Ascending aorta (tissue), 2 donors: ENCODE measurements at regions not wholly inside any gene's neighbourhood (a gene's known extent, or its start where the extent isn't known, plus 50 kb on each side); places are given as distances from the start of the nearest gene placed in this dataset.
"Not testable (repeated sequence)": the region's sequence is repeated elsewhere in the genome, so short reads cannot be mapped to it uniquely, and the experiment has no call there.

ENCODE experiments used
- DNase-seq, 2 donors: peaks; one replicate each; pipeline ENCODE4 v3.0.0-alpha.2; 2019; ENCODE audit warnings: low spot score in 2 of 2
- H3K27ac ChIP-seq, 2 donors: fragments of 200-600 bp; sonication (generic); one replicate each; pipeline ENCODE4 v1.5.1; 2016 to 2017; ENCODE audit warnings: mild to moderate bottlenecking in 1 of 2
- H3K27me3 ChIP-seq: fragments of 200-600 bp; sonication (generic); one replicate; pipeline ENCODE4 v1.5.1; 2017
- H3K36me3 ChIP-seq, 2 donors: fragments of 200-600 bp; sonication (generic); one replicate each; pipeline ENCODE4 v1.5.1; 2016
- H3K4me1 ChIP-seq, 2 donors: fragments of 200-600 bp; sonication (generic); one replicate each; pipeline ENCODE4 v1.5.1; 2016 to 2017; ENCODE audit warnings: mild to moderate bottlenecking in 1 of 2
- H3K4me3 ChIP-seq, 2 donors: fragments of 200-600 bp; sonication (generic); one replicate each; pipeline ENCODE4 v1.5.1; 2016 to 2017; ENCODE audit warnings: mild to moderate bottlenecking in 1 of 2
- H3K9me3 ChIP-seq, 2 donors: fragments of 200-600 bp; sonication (generic); one replicate each; pipeline ENCODE4 v1.5.1; 2016
- intact Hi-C: fragments of 100-400 bp; cut with DNase I; formaldehyde crosslinking; loops from one replicate; pipeline ENCODE4 v1.15.1; 2023
- TF ChIP-seq, protein P1 (sequence below), 3 experiments: fragments of 200-600 bp in 2 of 3; fragments of 450-650 bp in 1 of 3; sonication (generic) in 2 of 3; IDR thresholded peaks; one replicate each; pipeline ENCODE4 v1.5.1; 2016 to 2019; ENCODE audit warnings: antibody characterized with exemption in 3 of 3, mild to moderate bottlenecking in 1 of 3, moderate library complexity in 1 of 3

- no peak for DNase-seq
- peak overlapping the region; percentile 77 to 90 for H3K27ac ChIP-seq
- intact Hi-C loops, result loop anchor here (10.0 kb wide), 1 partner anchor 511 kb away; no protein-coding TSS in a partner anchor
- H3K4me3 ChIP-seq, result peak overlapping the region; percentile 17 to 49
- peaks cover 9 to 53% of the 10 kb centered on the region in 2 donors for H3K4me1 ChIP-seq
- no peaks in the 10 kb centered on the region for H3K9me3 ChIP-seq
- no peaks in the 10 kb centered on the region for H3K36me3 ChIP-seq
- no peaks in the 10 kb centered on the region for H3K27me3 ChIP-seq
- TF ChIP-seq, protein P1, sequence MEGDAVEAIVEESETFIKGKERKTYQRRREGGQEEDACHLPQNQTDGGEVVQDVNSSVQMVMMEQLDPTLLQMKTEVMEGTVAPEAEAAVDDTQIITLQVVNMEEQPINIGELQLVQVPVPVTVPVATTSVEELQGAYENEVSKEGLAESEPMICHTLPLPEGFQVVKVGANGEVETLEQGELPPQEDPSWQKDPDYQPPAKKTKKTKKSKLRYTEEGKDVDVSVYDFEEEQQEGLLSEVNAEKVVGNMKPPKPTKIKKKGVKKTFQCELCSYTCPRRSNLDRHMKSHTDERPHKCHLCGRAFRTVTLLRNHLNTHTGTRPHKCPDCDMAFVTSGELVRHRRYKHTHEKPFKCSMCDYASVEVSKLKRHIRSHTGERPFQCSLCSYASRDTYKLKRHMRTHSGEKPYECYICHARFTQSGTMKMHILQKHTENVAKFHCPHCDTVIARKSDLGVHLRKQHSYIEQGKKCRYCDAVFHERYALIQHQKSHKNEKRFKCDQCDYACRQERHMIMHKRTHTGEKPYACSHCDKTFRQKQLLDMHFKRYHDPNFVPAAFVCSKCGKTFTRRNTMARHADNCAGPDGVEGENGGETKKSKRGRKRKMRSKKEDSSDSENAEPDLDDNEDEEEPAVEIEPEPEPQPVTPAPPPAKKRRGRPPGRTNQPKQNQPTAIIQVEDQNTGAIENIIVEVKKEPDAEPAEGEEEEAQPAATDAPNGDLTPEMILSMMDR (IDR thresholded peaks at IDR 0.05), result no peak
Measured at GRCh38 chr16:14014284-14014625, 56.9 kb upstream of the MRTFB start.

- Histone ChIP-seq H3K27ac (peak overlapping the region; percentile 77 to 90), H3K4me1 (peaks cover 9 to 55% of the 10 kb centered on the region in 2 donors), H3K36me3 (no peaks in the 10 kb centered on the region), H3K4me3 (peak overlapping the region; percentile 41 to 49), H3K9me3 (no peaks in the 10 kb centered on the region), H3K27me3 (no peaks in the 10 kb centered on the region)
- TF ChIP-seq, protein P1 (IDR thresholded peaks at IDR 0.05), result no peak
- intact Hi-C loops, result loop anchor here (5.0 to 10.0 kb wide), 6 partner anchors 42 to 510 kb away; partner anchors contain the start of genes ERCC4 and MRTFB
- no peak for DNase-seq
Measured at GRCh38 chr16:14015033-14015432, 56.1 kb upstream of the MRTFB start.

DNA sequence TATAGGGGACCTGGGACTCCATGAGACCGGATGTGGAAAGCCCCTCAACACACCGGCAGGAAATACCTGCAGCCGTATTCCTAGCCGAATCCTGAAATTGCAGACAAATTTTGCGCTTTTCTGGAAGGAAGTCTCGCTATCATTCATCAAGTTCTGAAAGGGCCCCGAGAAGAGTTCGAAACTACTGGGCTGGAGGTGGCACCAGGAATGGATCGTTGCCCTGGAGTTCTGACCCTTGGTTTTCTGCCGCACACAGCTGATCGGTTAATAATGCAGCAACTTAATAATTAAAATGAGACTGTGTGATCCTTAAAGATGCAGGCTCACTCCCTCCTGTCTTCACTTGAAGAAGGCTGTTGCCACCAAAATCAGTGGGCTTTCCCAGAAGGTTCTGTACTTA lies 55.7 kb upstream of the MRTFB start:
- no peak for DNase-seq
- Histone ChIP-seq H3K27me3 (no peaks in the 10 kb centered on the region), H3K4me1 (peaks cover 9 to 55% of the 10 kb centered on the region in 2 donors), H3K27ac (peak overlapping the region; percentile 77 to 90), H3K4me3 (peak overlapping the region; percentile 41 to 49), H3K9me3 (no peaks in the 10 kb centered on the region), H3K36me3 (no peaks in the 10 kb centered on the region)
- intact Hi-C loops, result loop anchor here (5.0 to 10.0 kb wide), 6 partner anchors 42 to 509 kb away; partner anchors contain the start of genes ERCC4 and MRTFB
- TF ChIP-seq, protein P1 (IDR thresholded peaks at IDR 0.05), result no peak

- H3K27me3 ChIP-seq, result no peaks in the 10 kb centered on the region
- peak in 1 of 2 donors; percentile 80 for DNase-seq
- intact Hi-C loops, result loop anchor here (5.0 to 10.0 kb wide), 6 partner anchors 41 to 509 kb away; partner anchors contain the start of genes ERCC4 and MRTFB
- H3K36me3 ChIP-seq, result no peaks in the 10 kb centered on the region
- peaks cover 9 to 55% of the 10 kb centered on the region in 2 donors for H3K4me1 ChIP-seq
- H3K9me3 ChIP-seq, result no peaks in the 10 kb centered on the region
- H3K4me3 ChIP-seq, result peak overlapping the region; percentile 41 to 49
- H3K27ac ChIP-seq, result peak overlapping the region; percentile 77 to 90
- TF ChIP-seq, protein P1 (IDR thresholded peaks at IDR 0.05), result peak in 1 of 3 experiments; percentile 12
Measured at GRCh38 chr16:14015948-14016347, 55.2 kb upstream of the MRTFB start.

DNA sequence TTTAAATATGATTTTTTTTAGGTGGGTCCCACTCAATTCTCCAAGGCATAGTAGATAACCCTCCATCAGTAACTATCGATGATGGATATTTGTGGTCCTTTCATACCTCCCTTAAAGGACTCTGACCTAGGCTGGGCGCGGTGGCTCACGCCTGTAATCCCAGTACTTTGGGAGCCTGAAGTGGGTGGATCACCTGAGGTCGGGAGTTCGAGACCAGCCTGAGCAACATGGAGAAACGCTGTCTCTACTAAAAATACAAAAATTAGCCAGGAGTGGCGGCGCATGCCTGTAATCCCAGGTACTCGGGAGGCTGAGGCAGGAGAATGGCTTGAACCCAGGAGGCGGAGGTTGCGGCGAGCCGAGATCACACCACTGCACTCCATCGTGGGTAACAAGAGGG lies 54.8 kb upstream of the MRTFB start:
- peaks cover 9 to 55% of the 10 kb centered on the region in 2 donors for H3K4me1 ChIP-seq
- not testable (repeated sequence) for H3K27me3 ChIP-seq, H3K36me3 ChIP-seq, H3K9me3 ChIP-seq, DNase-seq
- intact Hi-C loops, result loop anchor here (5.0 to 10.0 kb wide), 6 partner anchors 41 to 508 kb away; partner anchors contain the start of genes ERCC4 and MRTFB
- H3K27ac ChIP-seq, result peak overlapping the region; percentile 77 to 90
- H3K4me3 ChIP-seq, result peak overlapping the region in 1 of 2 donors; percentile 49

DNA sequence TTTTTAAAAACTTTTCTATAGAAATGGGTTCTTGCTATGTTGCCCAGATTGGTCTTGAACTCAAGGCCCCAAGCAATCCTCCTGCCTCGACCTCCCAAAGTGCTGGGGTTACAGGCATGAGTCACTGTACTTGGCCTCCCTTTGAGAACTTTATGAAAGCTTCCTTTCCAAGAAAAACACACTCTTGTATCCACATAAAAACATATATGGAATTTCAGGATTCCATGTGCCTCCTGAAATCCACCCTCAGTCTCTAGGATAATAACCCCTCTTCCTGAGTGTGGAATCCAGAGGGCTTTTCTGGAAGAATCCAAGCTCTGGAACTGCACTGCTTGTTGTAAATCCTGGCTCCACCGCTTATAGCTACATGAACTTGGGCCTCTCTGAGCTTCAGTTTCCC lies 53.2 kb upstream of the MRTFB start:
- Histone ChIP-seq H3K27ac (peak overlapping the region in 1 of 2 donors; percentile 54), H3K4me1 (peaks cover 9 to 44% of the 10 kb centered on the region in 2 donors), H3K9me3 (no peaks in the 10 kb centered on the region), H3K4me3 (no peak overlapping the region), H3K36me3 (no peaks in the 10 kb centered on the region), H3K27me3 (no peaks in the 10 kb centered on the region)
- no peak for DNase-seq
- intact Hi-C loops, result loop anchor here (5.0 to 10.0 kb wide), 6 partner anchors 39 to 507 kb away; partner anchors contain the start of genes ERCC4 and MRTFB
- TF ChIP-seq, protein P1 (IDR thresholded peaks at IDR 0.05), result no peak
